A549 (cell line): ENCODE measurements at regions not wholly inside any gene's neighbourhood (a gene's known extent, or its start where the extent isn't known, plus 50 kb on each side); places are given as distances from the start of the nearest gene placed in this dataset.
"Not testable (repeated sequence)": the region's sequence is repeated elsewhere in the genome, so short reads cannot be mapped to it uniquely, and the experiment has no call there.

Experiments used
- ATAC-seq, 2 experiments: fragments of 200-7000 bp in 1 of 2; fragments of >200 bp in 1 of 2; cut with Nextera tagmentation in 1 of 2; cut with Tn5 transposase in 1 of 2; 3 replicates each; pipeline versions ENCODE4 v1.8.0 to v1.9.1; 2018 to 2020; ENCODE audit warnings: mild to moderate bottlenecking in 1 of 2, moderate library complexity in 1 of 2
- CTCF ChIA-PET: fragments of 300-600 bp; sonication (Branson Sonifier 250); formaldehyde crosslinking; extraction: SDS; loops from one replicate; lab custom pipeline; 2021; ENCODE audit warnings: antibody characterized with exemption, inconsistent platforms; lab: Yijun Ruan, JAX
- POLR2A ChIA-PET: fragments of 350-600 bp; formaldehyde crosslinking; extraction: SDS; loops from one replicate; lab custom pipeline; 2021; ENCODE audit warnings: antibody characterized with exemption, inconsistent platforms; lab: Yijun Ruan, JAX
- DNase-seq, 2 experiments: peaks; one replicate each; pipeline versions ENCODE4 v3.0.0 to v3.0.0-alpha.2; 2011 to 2016; ENCODE audit warnings: low read depth in 1 of 2, low spot score in 1 of 2
- FAIRE-seq: peaks from 2 replicates; lab custom pipeline; 2011; peaks lifted over from hg19 to GRCh38; lab: Jason Lieb, UNC
- H3K27ac ChIP-seq, 2 experiments: fragments of >200 bp; sonication (Bioruptor Twin); formaldehyde crosslinking; 3 replicates each; pipeline ENCODE4 v1.5.1; 2016 to 2017
- H3K4me1 ChIP-seq: fragments of >200 bp; sonication (Bioruptor Twin); formaldehyde crosslinking; 3 replicates; pipeline ENCODE4 v1.6.1; 2016
- H3K4me2 ChIP-seq: fragments of >200 bp; sonication (Bioruptor Twin); formaldehyde crosslinking; 3 replicates; pipeline ENCODE4 v1.6.1; 2016
- H3K4me3 ChIP-seq: fragments of >200 bp; sonication (Bioruptor Twin); formaldehyde crosslinking; 3 replicates; pipeline ENCODE4 v1.5.1; 2016
- H3K9me3 ChIP-seq: fragments of >200 bp; sonication (Bioruptor Twin); formaldehyde crosslinking; 3 replicates; pipeline ENCODE4 v1.6.1; 2016
- JUN ChIP-seq, 2 experiments: fragments of >200 bp; sonication (Bioruptor Twin); formaldehyde crosslinking; IDR thresholded peaks; 2 replicates in 1 of 2; 3 replicates in 1 of 2; pipeline ENCODE4 v1.6.1; 2016 to 2017
- KDM5A ChIP-seq: fragments of 200-600 bp; sonication (generic); IDR thresholded peaks from 2 replicates; pipeline ENCODE4 v1.6.1; 2016; ENCODE audit warnings: antibody characterized with exemption, mild to moderate bottlenecking
- PHF8 ChIP-seq: fragments of 200-600 bp; sonication (generic); IDR thresholded peaks from 2 replicates; pipeline ENCODE4 v1.6.1; 2016; ENCODE audit warnings: low read depth, mild to moderate bottlenecking, antibody characterized with exemption, moderate library complexity, borderline replicate concordance
- POLR2A ChIP-seq: IDR thresholded peaks from 2 replicates; pipeline ENCODE4 v1.6.1; 2012; ENCODE audit warnings: mild to moderate bottlenecking, low read length
- WGBS: methylation state at CpG from one replicate; pipeline ENCODE4 v1.1.6; 2017; ENCODE audit errors: missing lambda C conversion rate; 5-methylcytosine and 5-hydroxymethylcytosine counted together
- TF ChIP-seq, protein P1 (sequence below): fragments of >200 bp; sonication (Bioruptor Twin); formaldehyde crosslinking; IDR thresholded peaks from 3 replicates; pipeline ENCODE4 v1.6.1; 2016
- TF ChIP-seq, protein P2 (sequence below): IDR thresholded peaks from 2 replicates; pipeline ENCODE4 v1.6.1; 2012; ENCODE audit warnings: low read depth, borderline replicate concordance
- TF ChIP-seq, protein P3 (sequence below): IDR thresholded peaks from 2 replicates; pipeline ENCODE4 v1.6.1; 2012
- TF ChIP-seq, protein P4 (sequence below): IDR thresholded peaks from 2 replicates; pipeline ENCODE4 v1.6.1; 2012

DNA sequence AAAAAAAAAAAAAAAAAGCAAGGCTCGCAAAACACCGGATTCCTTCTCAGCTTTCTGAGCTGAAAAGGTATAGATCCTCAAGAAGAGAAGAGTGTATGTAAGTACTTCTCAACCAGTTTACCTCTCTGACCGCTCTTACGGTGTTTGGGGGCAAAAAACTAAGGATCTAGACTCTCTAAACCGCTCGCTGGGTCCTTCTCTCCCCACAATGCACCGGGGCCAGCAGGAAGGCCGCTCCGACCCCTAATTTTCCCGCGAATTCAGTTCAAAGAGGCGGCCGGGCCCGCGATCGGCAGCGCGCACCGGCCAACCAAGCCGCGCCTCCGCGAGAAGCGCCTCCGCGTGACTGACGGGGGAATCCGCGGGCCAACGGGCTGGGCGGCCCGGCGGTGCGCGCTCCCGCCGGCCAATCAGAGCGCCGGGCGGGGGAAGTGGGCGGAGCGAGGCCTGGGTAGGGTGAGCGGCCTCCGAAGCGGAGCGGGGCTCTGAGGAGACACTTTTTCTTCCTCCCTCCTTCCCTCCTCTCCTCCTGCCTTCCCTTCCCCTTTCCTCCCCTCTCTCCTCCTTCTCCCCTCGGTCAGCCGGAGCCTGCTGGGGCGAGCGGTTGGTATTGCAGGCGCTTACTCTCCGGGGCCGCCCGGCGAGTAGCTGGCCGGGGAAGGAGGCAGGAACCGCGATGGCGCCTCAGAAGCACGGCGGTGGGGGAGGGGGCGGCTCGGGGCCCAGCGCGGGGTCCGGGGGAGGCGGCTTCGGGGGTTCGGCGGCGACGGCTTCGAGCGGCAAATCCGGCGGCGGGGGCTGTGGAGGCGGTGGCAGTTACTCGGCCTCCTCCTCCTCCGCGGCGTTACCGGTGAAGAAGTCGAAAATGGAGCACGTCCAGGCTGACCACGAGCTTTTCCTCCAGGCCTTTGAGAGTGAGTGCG is 93.0 kb downstream of the CRLF3 start:
- ChIA-PET CTCF (interaction anchor here (0.7 to 10.7 kb wide), 3 partner anchors 15 to 1528 kb away, joined by 3 to 79 read pairs (median 4); no protein-coding TSS in a partner anchor), POLR2A (interaction anchor here (0.6 to 1.8 kb wide), 2 partner anchors 93 to 155 kb away, joined by 3 to 4 read pairs; partner anchors contain the start of gene CRLF3)
- DNase-seq (peak; percentile 34 to 87), FAIRE-seq (peak; percentile 51), ATAC-seq (peak; percentile 94 to 97)
- Histone ChIP-seq H3K4me3 (peak overlapping the region; percentile 93), H3K4me1 (peaks cover 23% of the 10 kb centered on the region; the same call in 2 of the 3 replicates), H3K4me2 (peak overlapping the region; percentile 92), H3K27ac (peak overlapping the region; percentile 92 to 96)
- WGBS, result 2% methylated on average over 54 of the region's 87 CpGs
- not testable (repeated sequence) for H3K9me3 ChIP-seq
- TF ChIP-seq JUN (IDR thresholded peaks at IDR 0.05) (peak; percentile 55 to 82; a peak in 3 of 5 replicates), PHF8 (peak; percentile 97), KDM5A (peak; percentile 55; the same call in 1 of the 2 replicates), POLR2A (peak; percentile 81)
- TF ChIP-seq, protein P1, sequence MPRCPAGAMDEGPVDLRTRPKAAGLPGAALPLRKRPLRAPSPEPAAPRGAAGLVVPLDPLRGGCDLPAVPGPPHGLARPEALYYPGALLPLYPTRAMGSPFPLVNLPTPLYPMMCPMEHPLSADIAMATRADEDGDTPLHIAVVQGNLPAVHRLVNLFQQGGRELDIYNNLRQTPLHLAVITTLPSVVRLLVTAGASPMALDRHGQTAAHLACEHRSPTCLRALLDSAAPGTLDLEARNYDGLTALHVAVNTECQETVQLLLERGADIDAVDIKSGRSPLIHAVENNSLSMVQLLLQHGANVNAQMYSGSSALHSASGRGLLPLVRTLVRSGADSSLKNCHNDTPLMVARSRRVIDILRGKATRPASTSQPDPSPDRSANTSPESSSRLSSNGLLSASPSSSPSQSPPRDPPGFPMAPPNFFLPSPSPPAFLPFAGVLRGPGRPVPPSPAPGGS, result peak; percentile 63; the same call in 1 of the 3 replicates
- TF ChIP-seq, protein P2, sequence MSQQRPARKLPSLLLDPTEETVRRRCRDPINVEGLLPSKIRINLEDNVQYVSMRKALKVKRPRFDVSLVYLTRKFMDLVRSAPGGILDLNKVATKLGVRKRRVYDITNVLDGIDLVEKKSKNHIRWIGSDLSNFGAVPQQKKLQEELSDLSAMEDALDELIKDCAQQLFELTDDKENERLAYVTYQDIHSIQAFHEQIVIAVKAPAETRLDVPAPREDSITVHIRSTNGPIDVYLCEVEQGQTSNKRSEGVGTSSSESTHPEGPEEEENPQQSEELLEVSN, result peak; percentile 56
- TF ChIP-seq, protein P3, sequence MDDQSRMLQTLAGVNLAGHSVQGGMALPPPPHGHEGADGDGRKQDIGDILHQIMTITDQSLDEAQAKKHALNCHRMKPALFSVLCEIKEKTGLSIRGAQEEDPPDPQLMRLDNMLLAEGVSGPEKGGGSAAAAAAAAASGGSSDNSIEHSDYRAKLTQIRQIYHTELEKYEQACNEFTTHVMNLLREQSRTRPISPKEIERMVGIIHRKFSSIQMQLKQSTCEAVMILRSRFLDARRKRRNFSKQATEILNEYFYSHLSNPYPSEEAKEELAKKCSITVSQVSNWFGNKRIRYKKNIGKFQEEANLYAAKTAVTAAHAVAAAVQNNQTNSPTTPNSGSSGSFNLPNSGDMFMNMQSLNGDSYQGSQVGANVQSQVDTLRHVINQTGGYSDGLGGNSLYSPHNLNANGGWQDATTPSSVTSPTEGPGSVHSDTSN, result peak; percentile 69
- TF ChIP-seq, protein P4, sequence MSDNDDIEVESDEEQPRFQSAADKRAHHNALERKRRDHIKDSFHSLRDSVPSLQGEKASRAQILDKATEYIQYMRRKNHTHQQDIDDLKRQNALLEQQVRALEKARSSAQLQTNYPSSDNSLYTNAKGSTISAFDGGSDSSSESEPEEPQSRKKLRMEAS, result peak; percentile 53

DNA sequence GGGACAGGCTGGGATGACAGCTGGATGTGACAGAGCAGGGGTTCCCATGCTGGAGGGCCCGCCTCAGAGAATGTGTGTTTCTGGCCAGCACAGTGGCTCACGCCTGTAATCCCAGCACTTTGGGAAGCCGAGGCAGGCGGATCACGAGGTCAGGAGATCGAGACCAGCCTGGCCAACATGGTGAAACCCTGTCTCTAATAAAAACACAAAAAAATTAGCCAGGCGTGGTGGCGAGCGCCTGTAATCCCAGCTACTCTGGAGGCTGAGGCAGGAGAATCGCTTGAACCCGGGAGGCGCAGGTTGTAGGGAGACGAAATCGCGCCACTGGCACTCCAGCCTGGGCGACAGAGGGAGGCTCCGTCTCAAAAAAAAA is 93.7 kb downstream of the CRLF3 start:
- H3K9me3 ChIP-seq, FAIRE-seq, DNase-seq: not testable (repeated sequence)
- peak overlapping the region; percentile 83 to 84 for H3K27ac ChIP-seq
- ChIA-PET POLR2A (interaction anchor here (0.6 kb wide), 1 partner anchor 155 kb away, joined by 3 read pairs; no protein-coding TSS in a partner anchor), CTCF (interaction anchor here (0.7 to 10.7 kb wide), 2 partner anchors 15 to 1527 kb away, joined by 4 to 79 read pairs; no protein-coding TSS in a partner anchor)
- ATAC-seq, result peak in 1 of 2 experiments; percentile 17; a peak in 3 of 6 replicates
- 28% methylated on average over 17 of the region's 17 CpGs for WGBS
- H3K4me2 ChIP-seq, result peak overlapping the region; percentile 92
- H3K4me3 ChIP-seq, result peak overlapping the region; percentile 93
- H3K4me1 ChIP-seq, result peaks cover 23% of the 10 kb centered on the region; the same call in 2 of the 3 replicates

DNA sequence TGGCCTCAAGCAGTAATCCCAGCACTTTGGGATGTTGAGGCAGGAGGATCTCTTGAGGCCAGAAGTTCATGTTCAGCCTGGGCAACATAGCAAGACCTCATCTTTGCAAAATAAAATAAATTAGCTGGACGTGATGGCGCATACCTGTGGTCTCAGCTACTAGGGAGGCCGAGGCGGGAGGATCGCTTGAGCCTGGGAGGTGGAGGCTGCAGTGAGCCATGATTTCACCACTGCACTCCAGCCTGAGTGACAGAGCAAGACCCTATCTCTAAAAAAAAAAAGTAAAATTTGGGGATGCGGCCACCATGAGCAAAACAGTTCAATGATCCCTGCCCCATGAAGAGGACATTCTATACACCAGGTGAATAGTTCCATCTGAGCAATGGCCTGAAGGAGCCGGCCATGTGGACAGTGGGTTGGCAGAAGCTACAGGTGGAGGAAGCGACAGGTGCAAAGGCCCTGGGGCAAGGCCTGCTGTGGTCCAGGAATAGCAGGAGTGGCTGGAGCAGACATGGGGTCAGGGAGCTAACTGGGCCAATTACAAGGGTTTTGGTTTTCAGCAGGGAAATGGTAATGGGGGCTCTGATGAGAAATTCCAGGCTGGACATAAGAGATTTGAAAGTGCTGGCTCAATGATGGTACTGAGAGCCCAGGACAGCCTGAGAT is 94.2 kb downstream of the CRLF3 start:
- FAIRE-seq, POLR2A ChIA-PET, ATAC-seq, DNase-seq, H3K4me3 ChIP-seq, H3K9me3 ChIP-seq: not testable (repeated sequence)
- Histone ChIP-seq H3K27ac (peak overlapping the region; percentile 83 to 84; a peak in 5 of 6 replicates), H3K4me1 (peaks cover 23% of the 10 kb centered on the region; the same call in 2 of the 3 replicates), H3K4me2 (peak overlapping the region; percentile 92; the same call in 2 of the 3 replicates)
- WGBS, result 94% methylated on average over 8 of the region's 8 CpGs
- CTCF ChIA-PET, result interaction anchor here (0.8 to 10.7 kb wide), 3 partner anchors 14 to 21 kb away, joined by 3 to 79 read pairs (median 6); no protein-coding TSS in a partner anchor

DNA sequence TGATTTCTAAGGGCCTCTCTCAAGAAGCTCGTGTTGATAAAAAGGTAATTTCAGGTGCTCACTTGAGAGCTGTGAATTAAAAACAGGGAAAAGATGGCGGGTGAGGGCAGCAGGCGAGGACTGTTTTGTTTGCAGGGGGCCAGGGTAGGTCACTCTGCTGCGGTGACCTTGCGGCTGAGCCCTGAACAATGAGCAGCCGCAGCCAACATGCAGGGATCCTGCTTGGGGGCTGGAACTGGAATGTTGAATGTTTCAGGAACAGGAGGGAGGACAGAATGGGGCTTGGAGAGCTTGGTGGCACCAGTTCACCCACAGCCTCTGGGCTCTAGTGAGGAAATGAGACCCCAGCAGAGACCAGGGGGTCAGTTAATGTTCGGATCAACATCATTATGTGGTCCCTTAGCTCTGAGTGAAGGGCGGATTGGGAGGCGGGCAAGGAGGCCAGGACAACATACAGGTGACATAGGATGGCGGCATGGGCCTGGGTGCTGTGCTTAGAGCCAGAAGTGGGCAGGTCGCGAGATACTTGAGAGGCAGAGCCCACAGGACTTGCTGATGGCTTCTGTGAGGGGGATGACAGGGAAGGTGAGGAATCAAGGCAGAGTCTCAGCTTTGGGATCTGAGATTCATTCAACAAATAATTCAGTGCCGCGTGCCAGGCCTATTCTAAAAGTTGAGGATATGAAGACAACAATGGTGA is 94.9 kb downstream of the CRLF3 start:
- 87% methylated on average over 14 of the region's 14 CpGs for whole genome bisulfite sequencing
- CTCF ChIA-PET, result interaction anchor here (0.8 to 10.7 kb wide), 4 partner anchors 13 to 389 kb away, joined by 3 to 79 read pairs (median 4); no protein-coding TSS in a partner anchor
- POLR2A ChIA-PET, DNase-seq, H3K4me2 ChIP-seq, H3K9me3 ChIP-seq, ATAC-seq, H3K4me3 ChIP-seq, FAIRE-seq, H3K27ac ChIP-seq: not testable (repeated sequence)
- H3K4me1 ChIP-seq, result peaks cover 22% of the 10 kb centered on the region; the same call in 2 of the 3 replicates

DNA sequence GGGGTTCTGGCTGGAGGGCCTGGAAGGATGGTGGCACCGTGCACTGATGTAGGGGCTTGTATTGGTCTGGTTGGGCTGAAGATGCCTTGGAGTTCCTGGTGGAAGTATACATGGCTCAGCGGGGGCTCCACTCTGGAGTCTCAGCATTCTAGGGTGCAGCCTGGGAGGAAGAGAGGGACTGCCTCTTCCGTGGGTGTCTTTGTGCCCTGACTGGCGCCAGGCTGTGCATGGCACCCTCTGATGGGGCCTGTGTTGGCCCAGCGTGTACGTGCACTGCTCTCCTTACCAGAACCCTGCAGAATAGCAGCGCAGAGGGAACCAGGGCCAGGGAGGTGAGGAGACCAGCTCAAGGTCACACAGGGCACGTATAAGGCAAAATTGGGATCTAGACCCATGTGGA is 97.0 kb downstream of the CRLF3 start:
- not testable (repeated sequence) for FAIRE-seq, H3K27ac ChIP-seq, ATAC-seq, H3K4me3 ChIP-seq, H3K9me3 ChIP-seq, H3K4me2 ChIP-seq, H3K4me1 ChIP-seq, DNase-seq
- 94% methylated on average over 8 of the region's 8 CpGs for WGBS
- CTCF ChIA-PET, result interaction anchor here (10.7 kb wide), 1 partner anchor 11 kb away, joined by 79 read pairs; no protein-coding TSS in a partner anchor
- POLR2A ChIA-PET, result interaction anchor here (0.7 kb wide), 1 partner anchor 128 kb away, joined by 6 read pairs; no protein-coding TSS in a partner anchor

DNA sequence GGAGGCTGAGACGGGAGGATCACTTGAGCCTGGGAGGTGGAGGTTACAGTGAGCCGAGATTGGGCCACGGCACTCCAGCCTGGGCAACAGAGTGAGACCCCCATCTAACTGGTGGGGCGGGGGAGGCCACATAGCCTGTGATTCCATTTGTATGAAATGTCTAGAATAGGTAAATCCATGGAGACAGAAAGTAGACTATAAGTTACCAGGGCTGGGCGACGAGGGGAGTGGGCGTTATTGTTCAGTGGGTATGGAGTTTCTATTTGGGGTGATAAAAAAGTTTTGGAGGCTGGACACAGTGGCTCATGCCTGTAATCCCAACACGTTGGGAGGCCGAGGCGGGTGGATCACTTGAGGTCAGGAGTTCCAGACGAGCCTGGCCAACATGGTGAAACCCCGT is 97.8 kb downstream of the CRLF3 start:
- ATAC-seq, H3K27ac ChIP-seq, DNase-seq, FAIRE-seq, POLR2A ChIA-PET, H3K9me3 ChIP-seq, H3K4me3 ChIP-seq, H3K4me1 ChIP-seq, H3K4me2 ChIP-seq: not testable (repeated sequence)
- 94% methylated on average over 12 of the region's 12 CpGs for WGBS
- CTCF ChIA-PET, result interaction anchor here (10.7 kb wide), 1 partner anchor 10 kb away, joined by 79 read pairs; no protein-coding TSS in a partner anchor

DNA sequence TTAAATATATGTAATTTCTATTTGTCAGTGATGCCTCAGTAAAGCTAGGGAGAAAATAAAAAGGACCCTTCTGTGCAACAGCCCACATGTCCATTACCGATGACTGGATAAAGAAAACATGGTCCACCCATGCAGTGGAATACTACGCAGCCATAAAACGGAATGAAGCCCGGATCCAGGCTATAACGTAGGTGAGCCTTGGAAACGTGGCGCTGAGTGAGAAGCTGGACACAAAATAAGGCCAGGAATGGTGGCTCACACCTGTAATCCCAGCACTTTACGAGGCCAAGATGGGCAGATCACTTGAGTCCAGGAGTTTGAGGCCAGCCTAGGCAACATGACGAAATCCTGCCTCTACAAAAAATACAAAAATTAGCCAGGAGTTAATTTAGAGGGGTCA is 98.2 kb downstream of the CRLF3 start:
- DNase-seq, H3K4me2 ChIP-seq, H3K4me1 ChIP-seq, POLR2A ChIA-PET, H3K9me3 ChIP-seq, FAIRE-seq, H3K27ac ChIP-seq, ATAC-seq, H3K4me3 ChIP-seq: not testable (repeated sequence)
- WGBS, result 96% methylated on average over 9 of the region's 9 CpGs
- CTCF ChIA-PET, result interaction anchor here (0.5 to 10.7 kb wide), 2 partner anchors 10 to 88 kb away, joined by 3 to 79 read pairs; no protein-coding TSS in a partner anchor
